CD14-positive monocyte (primary cell): ENCODE measurements at regions not wholly inside any gene's neighbourhood (a gene's known extent, or its start where the extent isn't known, plus 50 kb on each side); places are given as distances from the start of the nearest gene placed in this dataset.
"Not testable (repeated sequence)": the region's sequence is repeated elsewhere in the genome, so short reads cannot be mapped to it uniquely, and the experiment has no call there.

Experiments
- DNase-seq, 3 donors: peaks; one replicate each; pipeline ENCODE4 v3.0.0-alpha.2; 2011 to 2022
- H2AFZ ChIP-seq: 2 replicates; pipeline ENCODE4 v1.6.0; 2012; ENCODE audit warnings: mild to moderate bottlenecking, low read depth, low read length, inconsistent platforms; ENCODE audit not compliant: insufficient read depth, poor library complexity, severe bottlenecking
- H3K27ac ChIP-seq, 2 donors: 1 replicate in 1 of 2; 2 replicates in 1 of 2; pipeline ENCODE4 v1.5.1; 2012 to 2013; ENCODE audit warnings: low read length in 2 of 2, control low read depth in 1 of 2, inconsistent platforms in 1 of 2, low read depth in 1 of 2, mild to moderate bottlenecking in 1 of 2
- H3K27me3 ChIP-seq, 2 donors: one replicate each; pipeline versions ENCODE4 v1.6.0 to v1.6.1; 2011 to 2013; ENCODE audit warnings: low read length in 2 of 2; ENCODE audit not compliant: control insufficient read depth in 2 of 2, insufficient read depth in 2 of 2
- H3K36me3 ChIP-seq, 2 donors: replicated peaks in 1 of 2; 1 replicate in 1 of 2; 2 replicates in 1 of 2; pipeline versions ENCODE4 v1.5.1 to v1.6.1; 2012 to 2013; ENCODE audit warnings: low read length in 2 of 2, control low read depth in 1 of 2, inconsistent platforms in 1 of 2, mild to moderate bottlenecking in 1 of 2; ENCODE audit not compliant: insufficient read depth in 2 of 2, control insufficient read depth in 1 of 2
- H3K4me1 ChIP-seq, 2 donors: 1 replicate in 1 of 2; 2 replicates in 1 of 2; pipeline versions ENCODE4 v1.5.1 to v1.6.1; 2012 to 2013; ENCODE audit warnings: low read length in 2 of 2, control low read depth in 1 of 2, inconsistent platforms in 1 of 2, mild to moderate bottlenecking in 1 of 2, moderate library complexity in 1 of 2; ENCODE audit not compliant: insufficient read depth in 2 of 2, control insufficient read depth in 1 of 2
- H3K4me2 ChIP-seq: replicated peaks from 2 replicates; pipeline ENCODE3; 2012; ENCODE audit warnings: low read length, moderate library complexity, mild to moderate bottlenecking; ENCODE audit not compliant: poor library complexity, severe bottlenecking; ENCODE audit errors: extremely low read depth
- H3K4me3 ChIP-seq, 3 experiments: fragments of 200-600 bp in 1 of 3; sonication (generic) in 1 of 3; replicated peaks in 1 of 3; 1 replicate in 2 of 3; 2 replicates in 1 of 3; pipeline ENCODE4 v1.5.1; 2011 to 2013; ENCODE audit warnings: low read length in 3 of 3, mild to moderate bottlenecking in 3 of 3, control low read depth in 2 of 3, low read depth in 2 of 3, inconsistent platforms in 1 of 3, moderate library complexity in 1 of 3
- H3K79me2 ChIP-seq: 2 replicates; pipeline ENCODE4 v1.6.0; 2012; ENCODE audit warnings: mild to moderate bottlenecking, control low read depth, inconsistent platforms, low read length, moderate library complexity; ENCODE audit not compliant: insufficient read depth
- H3K9ac ChIP-seq: 2 replicates; pipeline ENCODE4 v1.6.0; 2017; ENCODE audit warnings: low read length, mild to moderate bottlenecking; ENCODE audit not compliant: insufficient read depth, poor library complexity, severe bottlenecking
- H3K9me3 ChIP-seq, 2 donors: replicated peaks in 1 of 2; 1 replicate in 1 of 2; 2 replicates in 1 of 2; pipeline versions ENCODE4 v1.5.1 to v1.6.1; 2012 to 2013; ENCODE audit warnings: low read length in 2 of 2, control low read depth in 1 of 2; ENCODE audit not compliant: control insufficient read depth in 1 of 2, insufficient read depth in 1 of 2
- H4K20me1 ChIP-seq: 2 replicates; pipeline ENCODE4 v1.6.0; 2012; ENCODE audit warnings: mild to moderate bottlenecking, low read length, control low read depth, moderate library complexity; ENCODE audit not compliant: insufficient read depth
- H3K27ac Mint-ChIP-seq, 7 donors: one replicate each; pipeline ENCODE4 v1.8.0; 2020; ENCODE audit warnings: mild to moderate bottlenecking in 7 of 7, mixed read lengths in 7 of 7, moderate library complexity in 6 of 7, inconsistent platforms in 2 of 7
- H3K27me3 Mint-ChIP-seq, 3 donors: one replicate each; pipeline ENCODE4 v1.8.0; 2021 to 2022; ENCODE audit warnings: low read depth in 3 of 3, mild to moderate bottlenecking in 3 of 3, mixed read lengths in 3 of 3, moderate library complexity in 3 of 3, inconsistent platforms in 1 of 3
- H3K36me3 Mint-ChIP-seq, 2 donors: one replicate each; pipeline ENCODE4 v1.8.0; 2020; ENCODE audit warnings: mixed read lengths in 2 of 2, inconsistent platforms in 1 of 2, mild to moderate bottlenecking in 1 of 2
- H3K4me1 Mint-ChIP-seq: one replicate; pipeline ENCODE4 v1.8.0; 2020; ENCODE audit warnings: mild to moderate bottlenecking, mixed read lengths
- H3K4me3 Mint-ChIP-seq, 2 donors: one replicate each; pipeline ENCODE4 v1.8.0; 2020; ENCODE audit warnings: mild to moderate bottlenecking in 2 of 2, mixed read lengths in 2 of 2, moderate library complexity in 1 of 2
- H3K9me3 Mint-ChIP-seq, 7 donors: one replicate each; pipeline ENCODE4 v1.8.0; 2020 to 2022; ENCODE audit warnings: mixed read lengths in 7 of 7, mild to moderate bottlenecking in 6 of 7, moderate library complexity in 6 of 7, inconsistent platforms in 2 of 7
- WGBS: methylation state at CpG from one replicate; pipeline ENCODE4 v1.1.5; 2013; ENCODE audit warnings: missing lambda C conversion rate; ENCODE audit not compliant: insufficient coverage; 5-methylcytosine and 5-hydroxymethylcytosine counted together
- intact Hi-C, 2 donors: fragments of 100-400 bp; cut with micrococcal nuclease; formaldehyde crosslinking; loops; one replicate each; pipeline versions ENCODE4 v1.15.0 to v1.15.1; 2023
- TF ChIP-seq, protein P1 (sequence below): fragments of 200-600 bp; IDR thresholded peaks from one replicate; pipeline ENCODE4 v1.8.0; 2022; ENCODE audit warnings: antibody characterized with exemption, mild to moderate bottlenecking

DNA sequence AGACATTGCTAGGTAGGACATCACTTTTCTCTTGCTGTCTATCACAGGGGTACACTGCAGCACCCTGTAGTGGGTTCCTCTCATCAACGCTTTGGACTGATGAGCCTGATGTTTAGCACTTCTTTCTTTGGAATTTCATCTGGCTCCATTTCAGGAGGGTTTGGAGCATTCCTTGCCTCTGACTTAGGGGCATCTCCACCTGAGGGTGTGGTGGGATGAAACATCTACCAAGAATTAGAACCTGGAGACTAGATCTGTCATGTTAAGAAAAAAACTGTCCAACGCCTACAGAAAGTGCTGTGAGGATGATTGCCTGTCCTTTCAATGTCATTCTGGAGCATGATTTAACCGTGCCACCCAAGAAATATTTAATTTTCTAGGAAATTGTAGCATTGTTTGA is 648.4 kb downstream of the ETS1 start:
- Histone ChIP-seq H4K20me1 (no peaks in the 10 kb centered on the region), H3K36me3 (no peaks in the 10 kb centered on the region), H3K27ac (no peak overlapping the region), H3K4me3 (no peak overlapping the region), H3K79me2 (no peaks in the 10 kb centered on the region), H3K4me1 (no peaks in the 10 kb centered on the region), H2AFZ (no peak overlapping the region), H3K4me2 (no peak overlapping the region), H3K9ac (no peak overlapping the region), H3K27me3 (no peaks in the 10 kb centered on the region), H3K9me3 (no peaks in the 10 kb centered on the region)
- peaks cover 0 to 6% (median 3%) of the 10 kb centered on the region in 3 donors for H3K27me3 Mint-ChIP-seq
- peaks cover 0 to 9% (median 8%) of the 10 kb centered on the region in 7 donors for H3K9me3 Mint-ChIP-seq
- no peaks in the 10 kb centered on the region for H3K4me1 Mint-ChIP-seq
- TF ChIP-seq, protein P1, sequence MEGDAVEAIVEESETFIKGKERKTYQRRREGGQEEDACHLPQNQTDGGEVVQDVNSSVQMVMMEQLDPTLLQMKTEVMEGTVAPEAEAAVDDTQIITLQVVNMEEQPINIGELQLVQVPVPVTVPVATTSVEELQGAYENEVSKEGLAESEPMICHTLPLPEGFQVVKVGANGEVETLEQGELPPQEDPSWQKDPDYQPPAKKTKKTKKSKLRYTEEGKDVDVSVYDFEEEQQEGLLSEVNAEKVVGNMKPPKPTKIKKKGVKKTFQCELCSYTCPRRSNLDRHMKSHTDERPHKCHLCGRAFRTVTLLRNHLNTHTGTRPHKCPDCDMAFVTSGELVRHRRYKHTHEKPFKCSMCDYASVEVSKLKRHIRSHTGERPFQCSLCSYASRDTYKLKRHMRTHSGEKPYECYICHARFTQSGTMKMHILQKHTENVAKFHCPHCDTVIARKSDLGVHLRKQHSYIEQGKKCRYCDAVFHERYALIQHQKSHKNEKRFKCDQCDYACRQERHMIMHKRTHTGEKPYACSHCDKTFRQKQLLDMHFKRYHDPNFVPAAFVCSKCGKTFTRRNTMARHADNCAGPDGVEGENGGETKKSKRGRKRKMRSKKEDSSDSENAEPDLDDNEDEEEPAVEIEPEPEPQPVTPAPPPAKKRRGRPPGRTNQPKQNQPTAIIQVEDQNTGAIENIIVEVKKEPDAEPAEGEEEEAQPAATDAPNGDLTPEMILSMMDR = no peak
- H3K36me3 Mint-ChIP-seq = no peaks in the 10 kb centered on the region
- 80% methylated on average over 1 of the region's 3 CpGs for WGBS
- DNase-seq = no peak
- H3K4me3 Mint-ChIP-seq = no peak overlapping the region
- intact Hi-C loops = no loop called here
- no peak overlapping the region for H3K27ac Mint-ChIP-seq

DNA sequence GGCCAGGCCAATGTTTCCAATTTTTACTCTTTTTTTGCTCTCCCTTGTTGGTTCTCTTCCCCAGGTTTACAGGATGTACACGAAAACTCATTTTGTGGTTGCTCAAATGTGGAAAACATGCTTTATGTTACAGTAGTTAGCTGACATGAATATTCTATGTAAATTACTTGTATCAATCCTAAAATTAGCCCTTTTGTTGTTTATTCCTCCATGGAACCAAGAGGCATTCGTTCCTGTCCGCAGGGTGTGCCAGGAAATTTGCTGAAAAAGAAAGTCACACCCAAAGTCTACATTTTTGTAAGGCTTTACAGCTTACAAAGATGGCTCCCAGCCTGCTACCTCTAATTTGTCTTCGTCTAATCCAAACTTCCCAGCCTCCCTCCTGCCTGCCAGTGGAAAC is 652.3 kb downstream of the ETS1 start:
- Histone ChIP-seq H3K4me1 (no peaks in the 10 kb centered on the region), H3K4me3 (no peak overlapping the region), H3K9me3 (no peaks in the 10 kb centered on the region), H4K20me1 (no peaks in the 10 kb centered on the region), H3K27me3 (no peaks in the 10 kb centered on the region), H3K79me2 (no peaks in the 10 kb centered on the region), H3K4me2 (no peak overlapping the region), H3K27ac (no peak overlapping the region), H2AFZ (no peak overlapping the region), H3K9ac (no peak overlapping the region), H3K36me3 (no peaks in the 10 kb centered on the region)
- Mint-ChIP-seq H3K4me3 (no peak overlapping the region), H3K27me3 (peaks cover 0 to 5% (median 3%) of the 10 kb centered on the region in 3 donors), H3K4me1 (no peaks in the 10 kb centered on the region), H3K36me3 (no peaks in the 10 kb centered on the region), H3K9me3 (peaks cover 0 to 6% (median 3%) of the 10 kb centered on the region in 7 donors), H3K27ac (no peak overlapping the region)
- intact Hi-C loops = no loop called here
- DNase-seq = no peak
- TF ChIP-seq, protein P1 = no peak
- 89% methylated on average over 3 of the region's 4 CpGs for WGBS

DNA sequence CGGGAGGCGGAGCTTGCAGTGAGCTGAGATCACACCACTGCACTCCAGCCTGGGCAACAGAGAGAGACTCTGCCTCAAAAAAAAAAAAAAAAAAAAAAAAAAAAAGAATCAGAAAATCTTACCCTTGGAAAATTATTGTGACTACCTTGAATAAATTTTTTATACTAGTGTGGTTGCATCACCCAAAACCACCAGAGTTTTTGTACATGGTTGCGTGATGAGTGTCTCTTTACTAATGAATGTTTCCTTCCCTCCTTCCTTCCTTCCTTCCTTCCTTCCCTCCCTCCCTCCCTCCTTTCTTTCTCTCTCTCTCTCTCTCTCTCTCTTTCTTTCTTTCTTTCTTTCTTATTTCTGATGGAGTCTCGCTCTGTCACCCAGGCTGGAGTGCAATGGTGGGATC is 653.4 kb downstream of the ETS1 start:
- 100% methylated on average over 1 of the region's 4 CpGs for WGBS
- H3K4me2 ChIP-seq, H3K36me3 ChIP-seq, H3K9ac ChIP-seq, H2AFZ ChIP-seq, H3K27me3 Mint-ChIP-seq, H3K9me3 Mint-ChIP-seq, H3K4me3 Mint-ChIP-seq, H3K9me3 ChIP-seq, intact Hi-C loops, H3K27ac ChIP-seq, H3K27ac Mint-ChIP-seq, H3K27me3 ChIP-seq, H3K4me1 ChIP-seq, H3K4me3 ChIP-seq, H4K20me1 ChIP-seq, H3K79me2 ChIP-seq, H3K36me3 Mint-ChIP-seq, DNase-seq, H3K4me1 Mint-ChIP-seq: not testable (repeated sequence)
